ENCODE measurements at regions not wholly inside any gene's neighbourhood (a gene's known extent, or its start where the extent isn't known, plus 50 kb on each side); places are given as distances from the start of the nearest gene placed in this dataset.

DNA sequence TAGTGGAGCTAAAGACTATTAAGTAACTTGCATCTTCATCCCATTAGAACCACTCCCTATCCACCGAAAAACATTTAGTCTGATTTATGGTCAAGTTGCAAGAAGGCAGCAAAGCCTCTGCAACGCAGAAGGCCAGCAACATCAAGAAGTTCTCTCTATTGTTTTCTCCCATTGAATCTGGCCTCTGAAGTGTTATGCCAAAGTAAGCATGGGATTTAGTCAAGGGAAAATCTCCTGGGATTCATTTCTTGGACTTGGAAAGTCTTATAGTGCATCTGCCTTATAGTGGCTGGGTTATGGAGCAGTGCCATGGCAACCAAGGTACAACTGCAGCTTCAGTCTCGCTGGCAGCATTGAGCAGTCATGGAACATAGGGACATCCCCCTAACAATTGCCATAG lies 87.7 kb upstream of the KRR1 start:
- no peak for DNase-seq
- TF ChIP-seq, protein P1, sequence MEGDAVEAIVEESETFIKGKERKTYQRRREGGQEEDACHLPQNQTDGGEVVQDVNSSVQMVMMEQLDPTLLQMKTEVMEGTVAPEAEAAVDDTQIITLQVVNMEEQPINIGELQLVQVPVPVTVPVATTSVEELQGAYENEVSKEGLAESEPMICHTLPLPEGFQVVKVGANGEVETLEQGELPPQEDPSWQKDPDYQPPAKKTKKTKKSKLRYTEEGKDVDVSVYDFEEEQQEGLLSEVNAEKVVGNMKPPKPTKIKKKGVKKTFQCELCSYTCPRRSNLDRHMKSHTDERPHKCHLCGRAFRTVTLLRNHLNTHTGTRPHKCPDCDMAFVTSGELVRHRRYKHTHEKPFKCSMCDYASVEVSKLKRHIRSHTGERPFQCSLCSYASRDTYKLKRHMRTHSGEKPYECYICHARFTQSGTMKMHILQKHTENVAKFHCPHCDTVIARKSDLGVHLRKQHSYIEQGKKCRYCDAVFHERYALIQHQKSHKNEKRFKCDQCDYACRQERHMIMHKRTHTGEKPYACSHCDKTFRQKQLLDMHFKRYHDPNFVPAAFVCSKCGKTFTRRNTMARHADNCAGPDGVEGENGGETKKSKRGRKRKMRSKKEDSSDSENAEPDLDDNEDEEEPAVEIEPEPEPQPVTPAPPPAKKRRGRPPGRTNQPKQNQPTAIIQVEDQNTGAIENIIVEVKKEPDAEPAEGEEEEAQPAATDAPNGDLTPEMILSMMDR (IDR thresholded peaks at IDR 0.05), result no peak
- no peaks in the 10 kb centered on the region for H3K27me3 ChIP-seq
- H3K4me3 ChIP-seq, result no peak overlapping the region
- intact Hi-C loops (cut with DNase I), result no loop called here
- no peaks in the 10 kb centered on the region for H3K36me3 ChIP-seq
- no peak overlapping the region for H3K27ac ChIP-seq
- ATAC-seq, result no peak
- H3K9me3 ChIP-seq, result no peaks in the 10 kb centered on the region
- no peaks in the 10 kb centered on the region for H3K4me1 ChIP-seq

DNA sequence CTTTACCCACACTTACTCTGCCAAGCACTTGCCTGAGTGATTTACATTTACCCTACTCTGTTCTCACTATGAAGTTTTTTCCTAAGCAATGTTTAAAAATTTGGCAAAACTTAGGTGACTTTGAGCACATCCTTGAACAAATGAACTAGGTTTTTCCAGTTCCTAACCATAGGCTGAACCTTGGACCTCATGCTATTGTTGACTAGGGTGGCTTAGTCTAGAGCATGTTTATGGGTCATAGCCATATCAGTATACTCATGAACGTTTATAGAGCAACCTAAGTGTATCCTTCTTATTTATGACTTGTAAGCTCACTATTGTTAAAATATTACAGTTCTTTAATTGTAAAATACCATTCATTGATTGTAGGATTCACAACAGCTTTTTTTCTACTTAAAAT lies 85.0 kb upstream of the KRR1 start:
- DNase-seq (no peak), ATAC-seq (no peak)

DNA sequence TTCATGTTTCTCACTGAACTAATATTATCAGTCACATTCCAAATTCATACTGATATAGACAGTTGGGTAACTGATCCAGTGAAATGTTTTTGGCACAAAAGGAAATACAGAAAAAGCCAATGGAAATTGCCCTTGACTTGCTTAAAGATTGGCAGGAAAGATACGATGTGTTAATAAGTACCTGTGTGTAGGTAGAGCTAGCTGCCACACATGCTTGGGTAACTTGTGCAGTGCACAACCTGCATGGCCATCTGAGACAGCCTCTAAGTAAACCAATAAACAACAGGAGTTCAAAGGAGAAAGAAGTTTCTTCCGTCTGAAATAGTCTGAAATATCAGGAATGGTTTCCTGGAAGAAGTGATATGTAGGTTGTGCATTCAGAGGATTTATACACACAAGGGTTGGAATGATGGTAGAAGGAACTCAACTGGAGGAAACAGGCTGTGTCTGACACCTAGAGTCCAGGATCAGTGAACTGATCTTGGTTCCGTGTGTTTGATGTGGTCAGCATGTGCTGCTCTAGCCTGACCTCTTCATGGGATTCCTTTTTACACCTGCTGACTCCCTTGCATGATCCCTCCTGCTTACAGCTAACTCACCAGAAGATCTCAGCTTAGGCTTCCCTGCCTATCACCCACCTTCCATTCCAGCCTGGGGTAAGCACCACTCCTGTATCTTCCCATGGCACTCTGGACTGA lies 81.4 kb upstream of the KRR1 start:
- no peak for ATAC-seq
- Histone ChIP-seq H3K4me1 (no peaks in the 10 kb centered on the region), H3K36me3 (no peaks in the 10 kb centered on the region), H3K27me3 (no peaks in the 10 kb centered on the region), H3K9me3 (no peaks in the 10 kb centered on the region), H3K4me3 (no peak overlapping the region), H3K27ac (no peak overlapping the region)
- DNase-seq, result no peak
- TF ChIP-seq, protein P1 (IDR thresholded peaks at IDR 0.05), result no peak
- intact Hi-C loops (cut with DNase I), result no loop called here

More for the DNA sequence above, 85.0 kb upstream of the KRR1 start:
- TF ChIP-seq, protein P1 (IDR thresholded peaks at IDR 0.05), result no peak
- Histone ChIP-seq H3K36me3 (no peaks in the 10 kb centered on the region), H3K4me3 (no peak overlapping the region), H3K27me3 (no peaks in the 10 kb centered on the region), H3K27ac (no peak overlapping the region), H3K9me3 (no peaks in the 10 kb centered on the region), H3K4me1 (no peaks in the 10 kb centered on the region)
- intact Hi-C loops (cut with DNase I), result no loop called here

DNA sequence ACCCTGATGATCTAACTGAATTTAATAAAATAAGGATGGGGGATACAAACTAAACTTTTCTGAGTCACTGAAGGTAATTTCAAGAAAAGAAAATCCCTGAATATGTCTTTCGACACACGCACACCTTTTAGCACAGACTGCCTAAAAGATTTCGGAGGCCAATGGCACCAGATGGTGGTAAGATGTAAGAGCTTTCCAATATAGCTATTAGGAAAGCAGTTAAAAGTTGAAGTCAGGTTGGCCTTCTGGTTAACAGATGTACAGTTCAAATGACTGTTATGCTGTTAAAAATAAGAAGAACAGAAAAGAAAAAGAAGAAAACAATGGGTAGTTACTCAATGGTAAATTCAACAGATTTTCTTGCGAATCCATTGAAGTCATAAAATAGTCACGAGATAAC lies 80.7 kb upstream of the KRR1 start:
- ATAC-seq (no peak), DNase-seq (no peak)
- Histone ChIP-seq H3K36me3 (no peaks in the 10 kb centered on the region), H3K4me1 (no peaks in the 10 kb centered on the region), H3K9me3 (no peaks in the 10 kb centered on the region), H3K27ac (no peak overlapping the region), H3K27me3 (no peaks in the 10 kb centered on the region), H3K4me3 (no peak overlapping the region)
- intact Hi-C loops (cut with DNase I), result no loop called here
- TF ChIP-seq, protein P1 (IDR thresholded peaks at IDR 0.05), result no peak

DNA sequence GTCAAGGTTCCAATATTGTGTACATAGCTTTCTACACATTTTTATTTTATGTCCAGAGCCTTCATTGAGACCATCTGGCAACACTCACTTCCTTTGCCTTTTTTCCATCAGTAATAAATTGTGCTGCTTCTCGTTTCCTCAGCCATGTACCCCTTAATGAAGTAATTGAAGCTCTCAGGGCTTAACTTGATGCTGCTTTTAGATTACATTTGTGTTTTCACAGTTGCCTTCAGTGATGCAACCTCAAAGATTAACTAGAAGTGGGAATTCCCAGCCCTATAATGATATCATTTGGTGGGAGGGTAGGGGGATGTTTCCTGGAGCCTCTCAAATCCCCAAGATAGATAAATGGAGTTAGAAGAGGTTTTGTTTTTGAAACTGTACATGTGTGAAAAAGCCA lies 80.2 kb upstream of the KRR1 start:
- no peaks in the 10 kb centered on the region for H3K36me3 ChIP-seq

More for the DNA sequence above, 80.2 kb upstream of the KRR1 start:
- no peaks in the 10 kb centered on the region for H3K4me1 ChIP-seq
- ATAC-seq, result no peak
- no peak for DNase-seq
- intact Hi-C loops (cut with DNase I), result no loop called here
- no peak overlapping the region for H3K4me3 ChIP-seq
- no peaks in the 10 kb centered on the region for H3K9me3 ChIP-seq
- H3K27me3 ChIP-seq, result no peaks in the 10 kb centered on the region
- TF ChIP-seq, protein P1 (IDR thresholded peaks at IDR 0.05), result no peak
- H3K27ac ChIP-seq, result no peak overlapping the region
